IMR-90 (cell line): ENCODE measurements at regions not wholly inside any gene's neighbourhood (a gene's known extent, or its start where the extent isn't known, plus 50 kb on each side); places are given as distances from the start of the nearest gene placed in this dataset.

Source experiments
- CHD1 ChIP-seq: IDR thresholded peaks from 2 replicates; pipeline ENCODE4 v1.6.1; 2012; ENCODE audit warnings: low read depth, low read length, improper control_type of control experiment
- MAFK ChIP-seq: IDR thresholded peaks from 2 replicates; pipeline ENCODE4 v1.6.1; 2012; ENCODE audit warnings: low read depth, low read length, improper control_type of control experiment
- MXI1 ChIP-seq: IDR thresholded peaks from 2 replicates; pipeline ENCODE4 v1.6.1; 2012; ENCODE audit warnings: low read depth, mild to moderate bottlenecking, low read length, moderate library complexity, borderline replicate concordance
- POLR2A ChIP-seq: IDR thresholded peaks from 2 replicates; pipeline ENCODE4 v1.6.1; 2012; ENCODE audit warnings: mild to moderate bottlenecking, low read depth, low read length
- RAD21 ChIP-seq: IDR thresholded peaks from 2 replicates; pipeline ENCODE4 v1.6.1; 2012; ENCODE audit warnings: low read length, improper control_type of control experiment
- RCOR1 ChIP-seq: IDR thresholded peaks from 2 replicates; pipeline ENCODE4 v1.6.1; 2012; ENCODE audit warnings: mild to moderate bottlenecking, low read length, improper control_type of control experiment; ENCODE audit not compliant: insufficient replicate concordance
- SMC3 ChIP-seq: fragments of 150-350 bp; IDR thresholded peaks from 2 replicates; pipeline ENCODE4 v1.6.1; 2016; ENCODE audit warnings: low read depth, mild to moderate bottlenecking, antibody characterized with exemption, low read length, moderate library complexity
- TF ChIP-seq, protein P1 (sequence below): conservative IDR thresholded peaks from 2 replicates; pipeline ENCODE4 v1.5.1; 2012; ENCODE audit warnings: mild to moderate bottlenecking, low read depth, low read length, improper control_type of control experiment
- TF ChIP-seq, protein P2 (sequence below): fragments of 150-350 bp; IDR thresholded peaks from 2 replicates; pipeline ENCODE4 v1.6.1; 2017; ENCODE audit warnings: mild to moderate bottlenecking, antibody characterized with exemption, low read length, low read depth
- TF ChIP-seq, protein P3 (sequence below): fragments of 150-350 bp; IDR thresholded peaks from 2 replicates; pipeline ENCODE4 v1.6.1; 2016; ENCODE audit warnings: low read depth, mild to moderate bottlenecking, low read length, moderate library complexity, borderline replicate concordance

DNA sequence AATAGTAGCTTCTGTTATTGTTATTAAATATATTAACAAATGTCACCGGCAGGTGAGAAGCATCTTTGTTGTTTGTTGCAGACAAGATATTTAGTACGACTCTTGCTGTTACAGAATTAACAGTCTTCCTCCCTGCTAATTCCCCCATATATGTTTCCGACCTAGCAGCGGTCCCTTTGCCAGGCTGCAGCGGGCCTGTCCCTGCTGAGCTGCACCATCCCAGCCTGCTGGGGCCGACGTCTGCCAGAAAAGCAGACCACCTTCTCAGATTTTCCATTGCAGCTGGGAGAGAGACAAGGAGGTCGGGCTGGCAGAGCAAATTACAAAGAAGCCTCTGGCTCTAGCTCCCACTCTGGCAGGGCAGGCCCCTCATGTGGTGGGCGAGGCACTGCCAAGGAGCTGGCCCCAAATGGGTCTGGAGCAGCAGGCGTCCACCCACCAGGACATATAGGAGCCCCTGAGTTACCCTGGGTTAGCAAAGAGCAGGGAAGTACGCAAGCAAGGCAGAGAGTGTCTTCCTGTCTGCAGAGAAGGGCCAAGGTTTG lies 142.7 kb downstream of the FOXD2 start:
- TF ChIP-seq, protein P1, sequence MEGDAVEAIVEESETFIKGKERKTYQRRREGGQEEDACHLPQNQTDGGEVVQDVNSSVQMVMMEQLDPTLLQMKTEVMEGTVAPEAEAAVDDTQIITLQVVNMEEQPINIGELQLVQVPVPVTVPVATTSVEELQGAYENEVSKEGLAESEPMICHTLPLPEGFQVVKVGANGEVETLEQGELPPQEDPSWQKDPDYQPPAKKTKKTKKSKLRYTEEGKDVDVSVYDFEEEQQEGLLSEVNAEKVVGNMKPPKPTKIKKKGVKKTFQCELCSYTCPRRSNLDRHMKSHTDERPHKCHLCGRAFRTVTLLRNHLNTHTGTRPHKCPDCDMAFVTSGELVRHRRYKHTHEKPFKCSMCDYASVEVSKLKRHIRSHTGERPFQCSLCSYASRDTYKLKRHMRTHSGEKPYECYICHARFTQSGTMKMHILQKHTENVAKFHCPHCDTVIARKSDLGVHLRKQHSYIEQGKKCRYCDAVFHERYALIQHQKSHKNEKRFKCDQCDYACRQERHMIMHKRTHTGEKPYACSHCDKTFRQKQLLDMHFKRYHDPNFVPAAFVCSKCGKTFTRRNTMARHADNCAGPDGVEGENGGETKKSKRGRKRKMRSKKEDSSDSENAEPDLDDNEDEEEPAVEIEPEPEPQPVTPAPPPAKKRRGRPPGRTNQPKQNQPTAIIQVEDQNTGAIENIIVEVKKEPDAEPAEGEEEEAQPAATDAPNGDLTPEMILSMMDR: no peak
- TF ChIP-seq, protein P2, sequence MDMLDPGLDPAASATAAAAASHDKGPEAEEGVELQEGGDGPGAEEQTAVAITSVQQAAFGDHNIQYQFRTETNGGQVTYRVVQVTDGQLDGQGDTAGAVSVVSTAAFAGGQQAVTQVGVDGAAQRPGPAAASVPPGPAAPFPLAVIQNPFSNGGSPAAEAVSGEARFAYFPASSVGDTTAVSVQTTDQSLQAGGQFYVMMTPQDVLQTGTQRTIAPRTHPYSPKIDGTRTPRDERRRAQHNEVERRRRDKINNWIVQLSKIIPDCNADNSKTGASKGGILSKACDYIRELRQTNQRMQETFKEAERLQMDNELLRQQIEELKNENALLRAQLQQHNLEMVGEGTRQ: no peak
- TF ChIP-seq POLR2A (no peak), CHD1 (no peak), RAD21 (no peak), MXI1 (no peak), SMC3 (no peak), MAFK (no peak), RCOR1 (no peak)
- TF ChIP-seq, protein P3, sequence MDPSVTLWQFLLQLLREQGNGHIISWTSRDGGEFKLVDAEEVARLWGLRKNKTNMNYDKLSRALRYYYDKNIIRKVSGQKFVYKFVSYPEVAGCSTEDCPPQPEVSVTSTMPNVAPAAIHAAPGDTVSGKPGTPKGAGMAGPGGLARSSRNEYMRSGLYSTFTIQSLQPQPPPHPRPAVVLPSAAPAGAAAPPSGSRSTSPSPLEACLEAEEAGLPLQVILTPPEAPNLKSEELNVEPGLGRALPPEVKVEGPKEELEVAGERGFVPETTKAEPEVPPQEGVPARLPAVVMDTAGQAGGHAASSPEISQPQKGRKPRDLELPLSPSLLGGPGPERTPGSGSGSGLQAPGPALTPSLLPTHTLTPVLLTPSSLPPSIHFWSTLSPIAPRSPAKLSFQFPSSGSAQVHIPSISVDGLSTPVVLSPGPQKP: no peak
